HepG2 (cell line): ENCODE measurements at regions not wholly inside any gene's neighbourhood (a gene's known extent, or its start where the extent isn't known, plus 50 kb on each side); places are given as distances from the start of the nearest gene placed in this dataset.

ENCODE experiments used
- ATAC-seq: fragments of 200-7000 bp; cut with Tn5 transposase; 3 replicates; pipeline ENCODE4 v1.9.1; 2020; ENCODE audit warnings: mild to moderate bottlenecking, moderate library complexity
- BruUV-seq: library from RNA; stranded (reverse); fragments of 400-500 nt; replicated peaks from 2 replicates; lab custom pipeline; 2021; lab: Mats Ljungman, UMichigan
- CTCF ChIA-PET: fragments of 300-600 bp; formaldehyde crosslinking; extraction: SDS; loops from one replicate; lab custom pipeline; 2021; ENCODE audit warnings: low total read pairs, inconsistent platforms, low intra/inter-chr PET ratio; lab: Yijun Ruan, JAX
- POLR2A ChIA-PET: fragments of 350-600 bp; sonication (Branson Sonifier 250); formaldehyde crosslinking; loops from one replicate; lab custom pipeline; 2020; ENCODE audit warnings: antibody characterized with exemption, inconsistent platforms; lab: Yijun Ruan, JAX
- DNase-seq: peaks from one replicate; pipeline ENCODE4 v3.0.0-alpha.2; 2015; ENCODE audit warnings: low spot score
- FAIRE-seq: peaks from 3 replicates; lab custom pipeline; 2011; peaks lifted over from hg19 to GRCh38; lab: Jason Lieb, UNC
- H2AFZ ChIP-seq: one replicate; pipeline ENCODE4 v1.6.1; 2011; ENCODE audit warnings: low read length, inconsistent platforms
- H3K27ac ChIP-seq: fragments of 300-600 bp; 3 replicates; pipeline ENCODE4 v1.8.0; 2011; ENCODE audit warnings: mixed run types, mild to moderate bottlenecking, mixed read lengths, low read length, inconsistent platforms; ENCODE audit not compliant: insufficient read depth; ENCODE audit errors: extremely low read length
- H3K27me3 ChIP-seq, 2 experiments: fragments of 200-600 bp in 1 of 2; 2 replicates in 1 of 2; 3 replicates in 1 of 2; pipeline versions ENCODE4 v1.6.0 to v1.8.0; 2011; ENCODE audit warnings: low read length in 2 of 2, mild to moderate bottlenecking in 2 of 2, moderate library complexity in 2 of 2, inconsistent platforms in 1 of 2; ENCODE audit not compliant: insufficient read depth in 2 of 2, control insufficient read depth in 1 of 2
- H3K36me3 ChIP-seq, 2 experiments: fragments of 200-600 bp in 1 of 2; replicated peaks in 1 of 2; 2 replicates in 1 of 2; 3 replicates in 1 of 2; pipeline versions ENCODE4 v1.5.1 to v1.8.0; 2011; ENCODE audit warnings: low read length in 2 of 2, inconsistent platforms in 1 of 2; ENCODE audit not compliant: insufficient read depth in 2 of 2, control insufficient read depth in 1 of 2
- H3K4me1 ChIP-seq: 2 replicates; pipeline ENCODE4 v1.5.1; 2012; ENCODE audit warnings: low read length, inconsistent platforms; ENCODE audit not compliant: insufficient read depth
- H3K4me2 ChIP-seq: 2 replicates; pipeline ENCODE4 v1.6.0; 2011; ENCODE audit warnings: low read depth, low read length, inconsistent platforms
- H3K4me3 ChIP-seq, 3 experiments: fragments of 200-600 bp in 1 of 3; sonication (generic), shearing (Covaris generic) in 1 of 3; replicated peaks in 1 of 3; 2 replicates each; pipeline ENCODE4 v1.5.1; 2011 to 2016; ENCODE audit warnings: low read length in 3 of 3, inconsistent platforms in 2 of 3, low read depth in 2 of 3, mild to moderate bottlenecking in 2 of 3, control low read depth in 1 of 3, mixed read lengths in 1 of 3; ENCODE audit not compliant: insufficient read depth in 1 of 3
- H3K79me2 ChIP-seq: one replicate; pipeline ENCODE4 v1.6.1; 2011; ENCODE audit warnings: low read length, inconsistent platforms; ENCODE audit not compliant: insufficient read depth
- H3K9ac ChIP-seq: 2 replicates; pipeline ENCODE4 v1.6.0; 2011; ENCODE audit warnings: mild to moderate bottlenecking, low read depth, low read length, inconsistent platforms; ENCODE audit not compliant: insufficient read depth
- H3K9me3 ChIP-seq: 2 replicates; pipeline ENCODE4 v1.5.1; 2012; ENCODE audit warnings: mild to moderate bottlenecking, low read length
- H4K20me1 ChIP-seq: 2 replicates; pipeline ENCODE4 v1.6.0; 2011; ENCODE audit warnings: inconsistent platforms, mild to moderate bottlenecking, low read length, moderate library complexity; ENCODE audit not compliant: insufficient read depth
- GFI1 ChIP-seq: sonication (generic); formaldehyde crosslinking; IDR thresholded peaks from 2 replicates; pipeline ENCODE4 v1.5.0; 2020; ENCODE audit warnings: missing genetic modification reagents, mild to moderate bottlenecking, borderline replicate concordance
- SNAI1 ChIP-seq: sonication (generic); formaldehyde crosslinking; IDR thresholded peaks from 2 replicates; pipeline ENCODE4 v1.5.0; 2020; ENCODE audit warnings: mild to moderate bottlenecking, missing genetic modification reagents, borderline replicate concordance
- ZNF160 ChIP-seq: sonication (generic); formaldehyde crosslinking; IDR thresholded peaks from 2 replicates; pipeline ENCODE4 v1.8.0; 2022; ENCODE audit warnings: mild to moderate bottlenecking, inconsistent platforms, missing genetic modification reagents
- ZNF431 ChIP-seq: sonication (generic); formaldehyde crosslinking; IDR thresholded peaks from 2 replicates; pipeline ENCODE4 v1.9.0; 2022; ENCODE audit warnings: missing genetic modification reagents, low read depth, mild to moderate bottlenecking, borderline replicate concordance
- ZNF446 ChIP-seq: sonication (generic); formaldehyde crosslinking; IDR thresholded peaks from 2 replicates; pipeline ENCODE4 v1.5.0; 2020; ENCODE audit warnings: mild to moderate bottlenecking, missing genetic modification reagents
- ZSCAN9 ChIP-seq: IDR thresholded peaks from 2 replicates; pipeline ENCODE4 v1.6.1; 2016; ENCODE audit warnings: borderline replicate concordance
- WGBS: methylation state at CpG from one replicate; pipeline ENCODE4 v1.1.6; 2017; ENCODE audit warnings: low lambda C conversion rate; 5-methylcytosine and 5-hydroxymethylcytosine counted together
- in situ Hi-C: cut with HindIII; loops from 2 replicates; pipeline ENCODE4 v1.10.0; 2017; ENCODE audit warnings: low pct_unique_long_range_greater_than_20kb; ENCODE audit not compliant: extremely low pct_ligation_motif_present
- intact Hi-C: fragments of 100-400 bp; cut with micrococcal nuclease; formaldehyde crosslinking; loops from one replicate; pipeline ENCODE4 v1.10.0; 2022; ENCODE audit not compliant: unreplicated experiment

DNA sequence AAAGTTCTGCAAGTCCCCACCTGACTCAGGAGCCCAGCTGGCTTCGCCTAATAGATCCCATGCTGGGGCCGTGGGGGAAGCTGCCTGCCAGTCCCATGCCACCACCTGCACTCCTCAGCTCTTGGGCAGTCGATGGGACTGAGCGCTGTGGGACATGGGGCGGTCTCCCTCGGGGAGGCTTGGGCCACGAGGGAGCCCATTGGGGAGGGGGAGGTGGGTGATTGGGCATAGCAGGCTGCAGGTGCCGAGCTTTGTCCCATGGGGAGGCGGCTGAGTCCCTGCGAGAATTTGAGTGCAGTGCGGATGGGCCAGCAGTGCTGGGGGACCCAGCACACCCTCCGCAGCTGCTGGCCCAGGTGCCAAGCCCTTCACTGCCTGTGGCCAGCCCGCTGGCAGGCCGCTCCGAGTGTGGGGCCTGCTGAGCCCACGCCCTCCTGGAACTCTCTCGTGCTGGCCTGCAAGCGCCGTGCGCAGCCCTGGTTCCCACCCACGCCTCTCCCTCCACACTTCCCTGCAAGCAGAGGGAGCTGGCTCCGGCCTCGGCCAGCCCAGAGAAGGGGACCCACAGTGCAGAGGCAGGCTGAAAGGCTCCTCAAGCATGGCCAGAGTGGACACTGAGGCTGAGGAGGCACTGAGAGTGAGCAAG, 467.3 kb downstream of the IRS2 start:
- 58% methylated on average over 3 of the region's 23 CpGs for WGBS
- no peak for FAIRE-seq
- TF ChIP-seq SNAI1 (CRISPR knock-in tag) (no peak), ZSCAN9 (no peak), ZNF431 (no peak), ZNF446 (no peak)
- Histone ChIP-seq H2AFZ (no peak overlapping the region), H3K79me2 (no peaks in the 10 kb centered on the region), H3K4me1 (no peaks in the 10 kb centered on the region), H3K9me3 (peaks cover 20% of the 10 kb centered on the region; the same call in 1 of the 2 replicates), H4K20me1 (no peaks in the 10 kb centered on the region), H3K4me3 (no peak overlapping the region), H3K36me3 (no peaks in the 10 kb centered on the region), H3K4me2 (no peak overlapping the region), H3K9ac (no peak overlapping the region), H3K27ac (no peak overlapping the region), H3K27me3 (no peaks in the 10 kb centered on the region)
- ATAC-seq = no peak
- intact Hi-C loops = no loop called here
- CTCF ChIA-PET = no interaction called here
- no peak for DNase-seq
- in situ Hi-C loops = no loop called here
- no TSS peak for BruUV-seq
- POLR2A ChIA-PET = no interaction called here

DNA sequence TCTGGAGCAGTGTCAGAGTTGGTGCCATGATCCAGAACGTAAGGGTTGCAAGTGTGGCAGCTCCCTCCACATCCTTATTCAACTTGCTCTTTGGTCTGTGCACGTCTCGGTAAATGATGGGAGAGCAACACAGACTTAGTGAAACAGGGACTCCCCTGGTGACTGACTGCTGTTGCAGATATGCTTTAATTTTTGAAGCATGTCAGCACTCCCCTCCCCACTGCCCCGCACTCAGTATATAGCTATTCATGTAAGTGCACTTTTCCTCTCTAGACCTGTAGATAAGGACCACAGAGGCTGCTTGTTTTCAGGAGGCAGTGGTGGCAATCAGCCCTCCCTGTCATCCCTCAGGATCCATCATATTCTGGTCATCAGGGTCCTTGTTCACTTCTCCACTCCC, 470.9 kb downstream of the IRS2 start:
- no peak overlapping the region for H3K4me3 ChIP-seq
- no peaks in the 10 kb centered on the region for H3K79me2 ChIP-seq
- no peak overlapping the region for H3K9ac ChIP-seq
- no peak overlapping the region for H3K27ac ChIP-seq
- BruUV-seq = no TSS peak
- H3K4me2 ChIP-seq = no peak overlapping the region
- DNase-seq (no peak), ATAC-seq (no peak), FAIRE-seq (no peak)
- no peaks in the 10 kb centered on the region for H3K27me3 ChIP-seq
- in situ Hi-C loops (no loop called here), intact Hi-C loops (no loop called here)
- 66% methylated on average over 4 of the region's 4 CpGs for WGBS
- ChIA-PET POLR2A (no interaction called here), CTCF (no interaction called here)
- TF ChIP-seq GFI1 (CRISPR knock-in tag) = no peak
- TF ChIP-seq ZNF160 (CRISPR knock-in tag) = no peak
- no peak overlapping the region for H2AFZ ChIP-seq
- H4K20me1 ChIP-seq = no peaks in the 10 kb centered on the region
- H3K4me1 ChIP-seq = peaks cover 2% of the 10 kb centered on the region
- H3K36me3 ChIP-seq = no peaks in the 10 kb centered on the region
- peaks cover 29% of the 10 kb centered on the region; the same call in 1 of the 2 replicates for H3K9me3 ChIP-seq
